Naive thymus-derived CD4-positive, alpha-beta T cell (primary cell): ENCODE measurements at regions not wholly inside any gene's neighbourhood (a gene's known extent, or its start where the extent isn't known, plus 50 kb on each side); places are given as distances from the start of the nearest gene placed in this dataset.
"Not testable (repeated sequence)": the region's sequence is repeated elsewhere in the genome, so short reads cannot be mapped to it uniquely, and the experiment has no call there.

Source experiments
- ATAC-seq: fragments of 150-1000 bp; cut with Tn5 transposase; 2 replicates; pipeline ENCODE4 v1.10.0; 2021; ENCODE audit warnings: mild to moderate bottlenecking, moderate library complexity
- CTCF ChIA-PET: fragments of 350-600 bp; sonication (Branson Sonifier 250); formaldehyde crosslinking; loops from one replicate; lab custom pipeline; 2021; ENCODE audit warnings: antibody characterized with exemption; lab: Charles Lee
- POLR2A ChIA-PET: fragments of 350-600 bp; sonication (Branson Sonifier 250); formaldehyde crosslinking; loops from one replicate; lab custom pipeline; 2021; ENCODE audit warnings: antibody characterized with exemption, inconsistent platforms; lab: Charles Lee
- DNase-seq, 9 donors: peaks; one replicate each; pipeline versions ENCODE4 v3.0.0 to v3.0.0-alpha.2; 2020 to 2022; ENCODE audit warnings: mixed read lengths in 1 of 9
- H3K27ac ChIP-seq: one replicate; pipeline ENCODE4 v1.7.0; 2013; ENCODE audit warnings: mild to moderate bottlenecking, low read depth, low read length, moderate library complexity
- H3K27me3 ChIP-seq, 2 donors: one replicate each; pipeline ENCODE4 v1.7.0; 2013; ENCODE audit warnings: low read length in 2 of 2, mild to moderate bottlenecking in 2 of 2, moderate library complexity in 2 of 2; ENCODE audit not compliant: control insufficient read depth in 2 of 2, insufficient read depth in 2 of 2
- H3K36me3 ChIP-seq, 3 experiments: 1 replicate in 2 of 3; 2 replicates in 1 of 3; pipeline ENCODE4 v1.7.0; 2013; ENCODE audit warnings: low read length in 3 of 3, mild to moderate bottlenecking in 3 of 3, moderate library complexity in 1 of 3; ENCODE audit not compliant: insufficient read depth in 3 of 3, control insufficient read depth in 2 of 3
- H3K4me1 ChIP-seq, 2 donors: one replicate each; pipeline ENCODE4 v1.7.0; 2013; ENCODE audit warnings: low read length in 2 of 2, mild to moderate bottlenecking in 2 of 2, moderate library complexity in 1 of 2; ENCODE audit not compliant: control insufficient read depth in 2 of 2, insufficient read depth in 2 of 2
- H3K4me3 ChIP-seq: 2 replicates; pipeline ENCODE4 v1.7.0; 2013; ENCODE audit warnings: mild to moderate bottlenecking, low read length
- H3K9me3 ChIP-seq, 3 experiments: 1 replicate in 2 of 3; 2 replicates in 1 of 3; pipeline ENCODE4 v1.7.0; 2013; ENCODE audit warnings: low read length in 3 of 3; ENCODE audit not compliant: control insufficient read depth in 2 of 3
- H3K27ac Mint-ChIP-seq, 9 donors: one replicate each; pipeline ENCODE4 v1.8.0; 2020 to 2022; ENCODE audit warnings: mixed read lengths in 9 of 9, mild to moderate bottlenecking in 8 of 9, moderate library complexity in 5 of 9, inconsistent platforms in 2 of 9
- H3K27me3 Mint-ChIP-seq, 5 donors: one replicate each; pipeline ENCODE4 v1.8.0; 2021 to 2022; ENCODE audit warnings: mixed read lengths in 5 of 5, mild to moderate bottlenecking in 1 of 5
- H3K36me3 Mint-ChIP-seq, 5 donors: one replicate each; pipeline ENCODE4 v1.8.0; 2020 to 2022; ENCODE audit warnings: mixed read lengths in 5 of 5, mild to moderate bottlenecking in 3 of 5, inconsistent platforms in 1 of 5
- H3K4me1 Mint-ChIP-seq, 7 donors: one replicate each; pipeline ENCODE4 v1.8.0; 2020 to 2022; ENCODE audit warnings: mixed read lengths in 7 of 7, mild to moderate bottlenecking in 3 of 7, inconsistent platforms in 1 of 7
- H3K4me3 Mint-ChIP-seq, 10 donors: one replicate each; pipeline ENCODE4 v1.8.0; 2020 to 2022; ENCODE audit warnings: mild to moderate bottlenecking in 10 of 10, mixed read lengths in 10 of 10, moderate library complexity in 6 of 10, inconsistent platforms in 2 of 10
- H3K9me3 Mint-ChIP-seq, 11 donors: one replicate each; pipeline ENCODE4 v1.8.0; 2020 to 2022; ENCODE audit warnings: mixed read lengths in 11 of 11, mild to moderate bottlenecking in 4 of 11, inconsistent platforms in 1 of 11, moderate library complexity in 1 of 11
- intact Hi-C, 2 donors: fragments of 100-400 bp; cut with micrococcal nuclease; formaldehyde crosslinking; loops; one replicate each; pipeline ENCODE4 v1.15.1; 2023

DNA sequence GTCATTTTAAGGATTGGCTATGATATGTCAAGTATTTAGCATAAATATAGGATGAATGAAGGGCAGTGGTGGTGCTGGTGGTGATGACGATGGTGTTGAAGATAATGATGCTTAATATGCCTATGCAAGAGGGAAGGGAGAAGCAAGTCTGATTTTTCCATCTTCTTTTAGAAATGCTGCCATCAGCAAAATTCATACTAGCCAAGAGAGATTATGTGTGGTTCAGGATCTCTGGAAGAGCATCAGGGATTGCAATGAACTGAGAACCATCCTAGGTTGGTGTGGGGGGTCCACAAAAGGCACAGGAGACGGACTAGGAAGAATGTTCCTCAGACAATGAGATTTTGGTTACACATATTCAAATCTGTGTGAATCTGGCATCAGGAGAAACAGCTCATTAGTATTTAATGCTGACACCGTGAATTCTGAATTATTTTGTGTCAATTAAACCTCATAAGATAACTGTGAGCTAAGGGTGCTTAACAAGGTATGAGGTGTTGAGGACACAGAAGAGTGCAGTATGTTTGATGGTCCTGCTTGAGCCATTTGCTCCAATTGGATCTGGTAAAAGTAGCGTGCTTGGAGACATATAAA lies 1120.8 kb upstream of the GOT2 start:
- no peaks in the 10 kb centered on the region for H3K4me1 Mint-ChIP-seq
- H3K36me3 Mint-ChIP-seq: no peaks in the 10 kb centered on the region
- no peaks in the 10 kb centered on the region for H3K27me3 Mint-ChIP-seq
- no peak overlapping the region for H3K27ac ChIP-seq
- POLR2A ChIA-PET: no interaction called here
- H3K36me3 ChIP-seq: no peaks in the 10 kb centered on the region
- no peaks in the 10 kb centered on the region for H3K9me3 ChIP-seq
- intact Hi-C loops: loop anchor here in 1 of 2 donors (1.0 kb wide), 1 partner anchor 17 kb away; no protein-coding TSS in a partner anchor
- no peak overlapping the region for H3K4me3 Mint-ChIP-seq
- no peak overlapping the region for H3K4me3 ChIP-seq
- no peak for ATAC-seq
- H3K27ac Mint-ChIP-seq: no peak overlapping the region
- H3K27me3 ChIP-seq: no peaks in the 10 kb centered on the region
- H3K9me3 Mint-ChIP-seq: peaks cover 0 to 18% (median 3%) of the 10 kb centered on the region in 11 donors
- no peaks in the 10 kb centered on the region for H3K4me1 ChIP-seq
- CTCF ChIA-PET: no interaction called here
- DNase-seq: no peak

DNA sequence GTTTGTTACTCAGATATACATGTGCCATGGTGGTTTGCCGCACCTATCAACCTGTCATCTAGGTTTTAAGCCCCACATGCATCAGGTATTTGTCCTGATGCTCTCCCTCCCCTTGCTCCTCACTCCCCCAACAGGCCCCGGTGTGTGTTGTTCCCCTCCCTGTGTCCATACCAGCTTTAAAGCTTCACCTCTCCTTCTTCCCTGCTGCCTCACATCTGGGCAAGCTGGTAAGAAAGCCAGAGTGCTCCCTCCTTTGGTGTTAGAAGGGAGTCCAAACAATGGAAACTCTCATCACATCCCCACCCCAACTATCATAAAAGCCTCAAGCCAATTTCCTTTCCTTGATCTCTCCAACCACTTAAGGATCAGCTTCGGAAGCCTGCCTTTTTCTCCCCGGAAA lies 1115.6 kb upstream of the GOT2 start:
- DNase-seq: no peak
- CTCF ChIA-PET: no interaction called here
- no peaks in the 10 kb centered on the region for H3K36me3 ChIP-seq
- H3K4me3 ChIP-seq: no peak overlapping the region
- intact Hi-C loops: no loop called here
- H3K9me3 Mint-ChIP-seq: peaks cover 0 to 18% (median 5%) of the 10 kb centered on the region in 11 donors
- no peaks in the 10 kb centered on the region for H3K9me3 ChIP-seq
- ATAC-seq: no peak
- H3K36me3 Mint-ChIP-seq: no peaks in the 10 kb centered on the region
- H3K27ac Mint-ChIP-seq: no peak overlapping the region
- H3K27ac ChIP-seq: no peak overlapping the region
- no peaks in the 10 kb centered on the region for H3K4me1 ChIP-seq
- H3K27me3 ChIP-seq: no peaks in the 10 kb centered on the region
- no peak overlapping the region for H3K4me3 Mint-ChIP-seq
- no peaks in the 10 kb centered on the region for H3K27me3 Mint-ChIP-seq
- H3K4me1 Mint-ChIP-seq: no peaks in the 10 kb centered on the region
- POLR2A ChIA-PET: no interaction called here

DNA sequence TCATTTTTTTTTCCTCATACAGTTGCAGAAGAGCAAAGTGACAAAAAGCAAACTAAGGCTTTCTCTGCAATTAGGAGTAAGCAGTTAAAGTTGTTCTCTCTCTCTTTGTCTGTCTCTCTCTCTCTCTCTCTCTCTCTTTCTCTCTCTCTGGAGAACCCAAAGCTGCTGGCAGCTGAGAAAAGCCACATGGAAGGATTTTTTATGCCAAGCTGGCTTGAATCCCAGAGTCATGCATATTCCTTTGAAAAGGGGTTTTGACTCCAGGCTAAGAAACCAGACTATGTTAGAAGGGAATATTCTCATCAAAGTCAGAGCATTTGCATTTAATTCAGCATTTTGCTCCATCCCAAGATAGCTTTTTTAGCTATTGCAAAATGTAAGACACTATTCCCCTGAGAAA lies 1114.2 kb upstream of the GOT2 start:
- ChIA-PET CTCF (no interaction called here), POLR2A (no interaction called here)
- no peaks in the 10 kb centered on the region for H3K36me3 ChIP-seq
- no peaks in the 10 kb centered on the region for H3K9me3 ChIP-seq
- DNase-seq (no peak), ATAC-seq (no peak)
- no peaks in the 10 kb centered on the region for H3K4me1 Mint-ChIP-seq
- peaks cover 0 to 24% (median 7%) of the 10 kb centered on the region in 11 donors for H3K9me3 Mint-ChIP-seq
- H3K36me3 Mint-ChIP-seq: no peaks in the 10 kb centered on the region
- intact Hi-C loops: no loop called here
- no peak overlapping the region for H3K27ac Mint-ChIP-seq
- H3K27me3 Mint-ChIP-seq: no peaks in the 10 kb centered on the region
- H3K27ac ChIP-seq: no peak overlapping the region
- no peaks in the 10 kb centered on the region for H3K4me1 ChIP-seq
- H3K4me3 ChIP-seq: no peak overlapping the region
- no peak overlapping the region for H3K4me3 Mint-ChIP-seq
- no peaks in the 10 kb centered on the region for H3K27me3 ChIP-seq

DNA sequence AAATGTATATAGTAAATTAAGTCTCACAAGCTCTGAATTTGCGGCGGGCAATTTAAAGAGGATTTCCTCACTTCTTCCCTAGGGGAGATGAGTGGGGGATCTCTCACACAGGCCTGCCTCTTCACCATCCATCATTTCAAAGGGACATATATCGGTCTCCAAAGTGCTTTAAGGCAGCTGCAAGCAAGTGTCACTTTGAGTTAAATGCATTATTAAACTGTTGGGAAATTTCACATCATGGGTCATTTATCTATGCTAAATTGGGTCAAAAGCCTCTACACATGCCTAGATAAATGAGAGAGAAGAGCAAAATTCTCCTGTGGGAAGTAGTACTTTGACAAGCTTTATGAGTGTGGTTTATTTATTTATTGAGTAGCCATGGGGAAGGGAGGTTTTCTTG lies 1106.1 kb upstream of the GOT2 start:
- Mint-ChIP-seq H3K4me3 (no peak overlapping the region), H3K27ac (no peak overlapping the region), H3K36me3 (no peaks in the 10 kb centered on the region), H3K27me3 (no peaks in the 10 kb centered on the region), H3K4me1 (no peaks in the 10 kb centered on the region), H3K9me3 (peaks cover 4 to 47% (median 14%) of the 10 kb centered on the region in 11 donors)
- Histone ChIP-seq H3K9me3 (peaks cover 0 to 4% (median 0%) of the 10 kb centered on the region in 3 experiments), H3K27ac (no peak overlapping the region), H3K4me3 (no peak overlapping the region), H3K36me3 (no peaks in the 10 kb centered on the region), H3K4me1 (no peaks in the 10 kb centered on the region), H3K27me3 (no peaks in the 10 kb centered on the region)
- ChIA-PET CTCF (no interaction called here), POLR2A (no interaction called here)
- DNase-seq (no peak), ATAC-seq (no peak)
- intact Hi-C loops: no loop called here

DNA sequence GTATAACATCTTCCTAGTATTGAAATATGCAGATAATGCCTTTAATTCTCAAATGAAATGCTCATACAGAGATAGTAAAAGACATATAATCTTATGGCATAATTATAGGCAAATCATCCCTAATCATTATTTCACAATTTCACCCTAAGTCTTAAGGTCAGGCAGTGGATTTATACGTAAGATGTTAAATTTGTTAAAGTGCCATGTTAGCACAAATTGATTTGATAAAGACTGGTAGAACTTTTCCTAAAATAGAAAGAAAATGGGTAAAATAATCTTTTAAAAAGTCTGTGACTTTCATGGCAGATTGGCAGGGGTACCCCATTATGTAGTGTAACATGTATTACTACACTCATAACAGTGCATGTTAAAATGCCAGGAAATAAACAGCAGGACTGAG lies 1092.7 kb upstream of the GOT2 start:
- Histone ChIP-seq H3K9me3 (no peaks in the 10 kb centered on the region), H3K27me3 (no peaks in the 10 kb centered on the region), H3K4me3 (no peak overlapping the region), H3K4me1 (no peaks in the 10 kb centered on the region), H3K27ac (no peak overlapping the region), H3K36me3 (no peaks in the 10 kb centered on the region)
- ATAC-seq: no peak
- intact Hi-C loops: no loop called here
- CTCF ChIA-PET: no interaction called here
- no peaks in the 10 kb centered on the region for H3K36me3 Mint-ChIP-seq
- H3K4me1 Mint-ChIP-seq: no peaks in the 10 kb centered on the region
- H3K27ac Mint-ChIP-seq: no peak overlapping the region
- H3K4me3 Mint-ChIP-seq: no peak overlapping the region
- no peaks in the 10 kb centered on the region for H3K27me3 Mint-ChIP-seq
- no peak for DNase-seq
- peaks cover 0 to 26% (median 4%) of the 10 kb centered on the region in 11 donors for H3K9me3 Mint-ChIP-seq
- POLR2A ChIA-PET: no interaction called here

DNA sequence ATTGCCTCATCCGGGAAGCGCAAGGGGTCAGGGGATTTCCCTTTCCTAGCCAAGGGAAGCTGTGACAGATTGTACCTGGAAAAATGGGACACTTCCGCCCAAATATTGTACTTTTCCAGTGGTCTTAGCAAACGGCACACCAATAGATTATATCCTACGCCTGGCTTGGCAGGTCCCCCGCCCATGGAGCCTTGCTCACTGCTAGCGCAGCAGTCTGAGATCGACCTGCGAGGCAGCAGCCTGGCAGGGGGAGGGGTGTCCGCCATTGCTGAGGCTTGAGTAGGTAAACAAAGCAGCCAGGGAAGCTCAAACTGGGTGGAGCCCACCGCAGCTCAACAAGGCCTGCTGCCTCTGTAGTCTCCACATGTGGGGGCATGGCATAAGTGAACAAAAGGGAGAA lies 1075.4 kb upstream of the GOT2 start:
- H3K36me3 Mint-ChIP-seq, ATAC-seq, H3K9me3 ChIP-seq, H3K4me1 ChIP-seq, POLR2A ChIA-PET, H3K27me3 Mint-ChIP-seq, H3K27ac ChIP-seq, H3K27ac Mint-ChIP-seq, H3K4me3 ChIP-seq, H3K4me1 Mint-ChIP-seq, DNase-seq, intact Hi-C loops, H3K36me3 ChIP-seq, H3K27me3 ChIP-seq, H3K4me3 Mint-ChIP-seq: not testable (repeated sequence)
- CTCF ChIA-PET: interaction anchor here (0.7 kb wide), 1 partner anchor 588 kb away, joined by 3 read pairs; no protein-coding TSS in a partner anchor
- H3K9me3 Mint-ChIP-seq: peaks cover 5 to 44% (median 22%) of the 10 kb centered on the region in 11 donors

DNA sequence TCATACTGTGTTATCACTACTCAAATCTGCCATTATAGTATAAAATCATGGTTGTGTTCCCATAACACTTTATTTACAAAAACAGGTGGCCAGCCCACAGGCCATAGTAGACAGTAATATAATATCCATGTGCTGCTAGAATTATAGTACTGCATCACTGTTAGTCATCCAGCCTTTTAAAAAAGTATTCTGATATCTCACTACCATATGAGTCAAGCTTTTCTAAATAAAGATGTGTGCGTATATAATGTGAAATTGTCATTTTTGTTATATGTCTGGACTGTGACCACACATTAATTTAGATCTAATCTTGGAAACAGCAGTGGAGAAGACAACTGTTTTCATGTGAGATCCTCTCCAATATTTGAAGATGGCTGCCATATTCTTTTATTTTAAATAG lies 1049.1 kb upstream of the GOT2 start:
- H3K36me3 ChIP-seq: no peaks in the 10 kb centered on the region
- H3K4me1 ChIP-seq: no peaks in the 10 kb centered on the region
- ChIA-PET POLR2A (no interaction called here), CTCF (no interaction called here)
- DNase-seq (no peak), ATAC-seq (no peak)
- H3K4me3 ChIP-seq: no peak overlapping the region
- no peak overlapping the region for H3K27ac ChIP-seq
- Mint-ChIP-seq H3K9me3 (peaks cover 0 to 46% (median 13%) of the 10 kb centered on the region in 11 donors), H3K27ac (no peak overlapping the region), H3K36me3 (no peaks in the 10 kb centered on the region), H3K4me3 (no peak overlapping the region), H3K4me1 (no peaks in the 10 kb centered on the region), H3K27me3 (no peaks in the 10 kb centered on the region)
- intact Hi-C loops: no loop called here
- no peaks in the 10 kb centered on the region for H3K27me3 ChIP-seq
- H3K9me3 ChIP-seq: peaks cover 0 to 7% (median 0%) of the 10 kb centered on the region in 3 experiments
